Ascending aorta (tissue), 2 donors: ENCODE measurements at regions not wholly inside any gene's neighbourhood (a gene's known extent, or its start where the extent isn't known, plus 50 kb on each side); places are given as distances from the start of the nearest gene placed in this dataset.

Source experiments
- DNase-seq, 2 donors: peaks; one replicate each; pipeline ENCODE4 v3.0.0-alpha.2; 2019; ENCODE audit warnings: low spot score in 2 of 2
- H3K27ac ChIP-seq, 2 donors: fragments of 200-600 bp; sonication (generic); one replicate each; pipeline ENCODE4 v1.5.1; 2016 to 2017; ENCODE audit warnings: mild to moderate bottlenecking in 1 of 2
- H3K27me3 ChIP-seq: fragments of 200-600 bp; sonication (generic); one replicate; pipeline ENCODE4 v1.5.1; 2017
- H3K36me3 ChIP-seq, 2 donors: fragments of 200-600 bp; sonication (generic); one replicate each; pipeline ENCODE4 v1.5.1; 2016
- H3K4me1 ChIP-seq, 2 donors: fragments of 200-600 bp; sonication (generic); one replicate each; pipeline ENCODE4 v1.5.1; 2016 to 2017; ENCODE audit warnings: mild to moderate bottlenecking in 1 of 2
- H3K4me3 ChIP-seq, 2 donors: fragments of 200-600 bp; sonication (generic); one replicate each; pipeline ENCODE4 v1.5.1; 2016 to 2017; ENCODE audit warnings: mild to moderate bottlenecking in 1 of 2
- H3K9me3 ChIP-seq, 2 donors: fragments of 200-600 bp; sonication (generic); one replicate each; pipeline ENCODE4 v1.5.1; 2016
- CTCF ChIP-seq, 3 experiments: fragments of 200-600 bp in 2 of 3; fragments of 450-650 bp in 1 of 3; sonication (generic) in 2 of 3; IDR thresholded peaks; one replicate each; pipeline ENCODE4 v1.5.1; 2016 to 2019; ENCODE audit warnings: antibody characterized with exemption in 3 of 3, mild to moderate bottlenecking in 1 of 3, moderate library complexity in 1 of 3
- intact Hi-C: fragments of 100-400 bp; cut with DNase I; formaldehyde crosslinking; loops from one replicate; pipeline ENCODE4 v1.15.1; 2023

- no peak overlapping the region for H3K27ac ChIP-seq
- H3K4me3 ChIP-seq = no peak overlapping the region
- intact Hi-C loops = no loop called here
- no peak for TF ChIP-seq CTCF (IDR thresholded peaks at IDR 0.05)
- no peaks in the 10 kb centered on the region for H3K27me3 ChIP-seq
- no peaks in the 10 kb centered on the region for H3K4me1 ChIP-seq
- DNase-seq = no peak
- no peaks in the 10 kb centered on the region for H3K36me3 ChIP-seq
- no peaks in the 10 kb centered on the region for H3K9me3 ChIP-seq
These were observed 186.4 kb upstream of the FAM78B start for GRCh38 chr1:166353213-166353612.

DNA sequence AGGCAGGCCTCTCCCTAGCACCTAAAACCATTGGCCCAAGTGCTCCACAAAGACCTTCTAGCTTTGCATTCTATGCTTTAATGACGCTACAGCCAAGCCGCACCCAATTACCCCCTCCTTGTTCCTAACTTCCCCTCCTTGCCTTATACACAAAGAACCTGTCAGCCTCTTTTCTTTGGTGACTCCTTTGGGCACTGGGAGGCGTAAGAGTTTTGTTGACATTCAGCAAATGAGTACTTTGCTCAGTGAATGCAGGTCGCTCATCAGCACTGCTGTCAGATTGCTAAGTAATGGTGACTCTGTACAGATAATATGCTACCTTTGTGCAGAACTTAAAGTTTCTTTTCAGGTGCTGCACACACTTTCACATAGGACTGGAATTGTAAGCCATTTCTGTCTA, 187.6 kb upstream of the FAM78B start:
- no peak for TF ChIP-seq CTCF (IDR thresholded peaks at IDR 0.05)

GRCh38 chr1:166365081-166365480, 198.3 kb upstream of the FAM78B start:
- intact Hi-C loops = no loop called here
- no peak for DNase-seq
- no peak overlapping the region for H3K27ac ChIP-seq
- no peaks in the 10 kb centered on the region for H3K9me3 ChIP-seq
- no peaks in the 10 kb centered on the region for H3K27me3 ChIP-seq
- H3K36me3 ChIP-seq = no peaks in the 10 kb centered on the region
- H3K4me3 ChIP-seq = no peak overlapping the region
- H3K4me1 ChIP-seq = no peaks in the 10 kb centered on the region
- no peak for TF ChIP-seq CTCF (IDR thresholded peaks at IDR 0.05)

More for the DNA sequence above, 187.6 kb upstream of the FAM78B start:
- H3K4me3 ChIP-seq = no peak overlapping the region
- H3K27ac ChIP-seq = no peak overlapping the region
- no peaks in the 10 kb centered on the region for H3K36me3 ChIP-seq
- H3K27me3 ChIP-seq = no peaks in the 10 kb centered on the region
- H3K4me1 ChIP-seq = no peaks in the 10 kb centered on the region
- no peaks in the 10 kb centered on the region for H3K9me3 ChIP-seq
- no peak for DNase-seq
- intact Hi-C loops = no loop called here

- H3K27ac ChIP-seq = no peak overlapping the region
- TF ChIP-seq CTCF (IDR thresholded peaks at IDR 0.05) = no peak
- no peak for DNase-seq
- H3K4me1 ChIP-seq = no peaks in the 10 kb centered on the region
- intact Hi-C loops = no loop called here
- H3K36me3 ChIP-seq = no peaks in the 10 kb centered on the region
- H3K4me3 ChIP-seq = no peak overlapping the region
- H3K9me3 ChIP-seq = no peaks in the 10 kb centered on the region
- no peaks in the 10 kb centered on the region for H3K27me3 ChIP-seq
These were observed 201.2 kb upstream of the FAM78B start for GRCh38 chr1:166368030-166368429.

DNA sequence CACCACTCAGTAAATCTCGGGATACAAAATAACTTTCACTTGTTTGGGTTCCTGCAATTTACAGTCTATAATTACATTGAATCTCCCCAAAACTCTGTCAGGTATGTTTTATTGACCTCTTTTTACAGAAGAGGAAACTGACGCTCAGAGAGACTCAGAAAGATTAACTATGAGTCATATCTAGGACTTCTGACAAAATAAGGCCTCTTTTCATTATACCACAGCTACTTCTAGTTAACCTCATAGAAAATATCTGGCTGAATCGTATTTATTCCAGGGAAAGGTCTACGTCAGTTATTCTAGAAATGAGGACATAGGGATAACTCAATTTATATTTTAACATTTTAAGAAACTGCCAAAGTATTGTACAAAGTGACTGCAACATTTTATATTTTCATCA, 211.1 kb upstream of the FAM78B start:
- Histone ChIP-seq H3K4me3 (no peak overlapping the region), H3K9me3 (no peaks in the 10 kb centered on the region), H3K36me3 (no peaks in the 10 kb centered on the region), H3K27ac (no peak overlapping the region), H3K4me1 (no peaks in the 10 kb centered on the region), H3K27me3 (no peaks in the 10 kb centered on the region)
- DNase-seq = no peak
- TF ChIP-seq CTCF (IDR thresholded peaks at IDR 0.05) = no peak
- intact Hi-C loops = no loop called here

- H3K4me3 ChIP-seq = no peak overlapping the region
- H3K27me3 ChIP-seq = no peaks in the 10 kb centered on the region
- H3K36me3 ChIP-seq = no peaks in the 10 kb centered on the region
- no peak overlapping the region for H3K27ac ChIP-seq
- no peak for DNase-seq
- TF ChIP-seq CTCF (IDR thresholded peaks at IDR 0.05) = no peak
- intact Hi-C loops = no loop called here
- no peaks in the 10 kb centered on the region for H3K4me1 ChIP-seq
- H3K9me3 ChIP-seq = no peaks in the 10 kb centered on the region
These were observed 212.0 kb upstream of the FAM78B start for GRCh38 chr1:166378805-166379204.
